GM12865 (cell line): ENCODE measurements at regions not wholly inside any gene's neighbourhood (a gene's known extent, or its start where the extent isn't known, plus 50 kb on each side); places are given as distances from the start of the nearest gene placed in this dataset.

ENCODE experiments used
- DNase-seq: peaks from one replicate; pipeline ENCODE4 v3.0.0; 2010; ENCODE audit warnings: low read depth
- H3K4me3 ChIP-seq: 2 replicates; pipeline ENCODE4 v1.5.1; 2011; ENCODE audit warnings: mild to moderate bottlenecking, low read depth, low read length, control low read depth
- CTCF ChIP-seq: IDR thresholded peaks from 2 replicates; pipeline ENCODE4 v1.5.1; 2011; ENCODE audit warnings: low read length, control low read depth, low read depth, inconsistent platforms; ENCODE audit not compliant: insufficient read depth; ENCODE audit errors: missing control alignments

DNA sequence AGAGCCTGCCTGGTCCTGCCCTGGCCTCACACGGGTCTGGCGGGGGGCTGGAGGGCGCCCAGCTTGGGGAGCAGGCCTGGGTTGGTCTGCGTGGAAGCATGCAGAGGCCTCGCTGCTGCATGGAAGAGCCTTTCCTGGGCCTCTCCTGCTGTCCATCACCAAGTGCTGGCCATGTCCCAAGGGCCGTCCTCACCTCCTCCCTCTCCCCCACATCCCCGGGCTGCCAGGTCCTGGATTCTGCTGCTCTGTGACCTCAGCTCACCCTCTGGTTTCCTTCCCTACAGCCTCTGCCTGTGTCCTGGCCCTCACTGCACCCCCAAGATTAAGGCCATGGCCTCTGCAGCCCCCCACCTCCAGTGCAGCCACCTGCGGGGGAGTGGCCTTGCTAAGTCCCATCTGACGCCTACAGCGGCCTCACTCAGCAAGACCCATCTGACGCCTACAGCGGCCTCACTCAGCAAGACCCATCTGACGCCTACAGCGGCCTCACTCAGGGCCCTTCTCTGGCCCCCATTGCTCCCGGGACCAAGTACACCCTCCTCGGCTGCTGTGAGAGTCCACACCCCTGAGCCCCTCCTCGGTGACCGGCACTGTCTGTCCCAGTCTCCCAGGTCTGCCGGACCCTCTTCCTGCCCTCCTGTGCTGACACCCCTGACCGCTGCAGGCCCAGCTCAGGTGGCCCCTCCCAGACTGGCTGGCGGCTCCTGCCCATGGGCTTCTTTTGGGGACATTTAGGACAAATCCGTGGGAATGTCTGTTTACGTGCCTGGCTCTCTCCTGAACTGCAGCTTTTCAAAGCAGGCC is 119.5 kb upstream of the B3GAT1 start:
- DNase-seq = no peak

GRCh38 chr11:134530636-134531326 is 118.7 kb upstream of the B3GAT1 start:
- H3K4me3 ChIP-seq = no peak overlapping the region
- TF ChIP-seq CTCF = no peak

More for the DNA sequence above, 119.5 kb upstream of the B3GAT1 start:
- no peak for TF ChIP-seq CTCF
- H3K4me3 ChIP-seq = no peak overlapping the region

DNA sequence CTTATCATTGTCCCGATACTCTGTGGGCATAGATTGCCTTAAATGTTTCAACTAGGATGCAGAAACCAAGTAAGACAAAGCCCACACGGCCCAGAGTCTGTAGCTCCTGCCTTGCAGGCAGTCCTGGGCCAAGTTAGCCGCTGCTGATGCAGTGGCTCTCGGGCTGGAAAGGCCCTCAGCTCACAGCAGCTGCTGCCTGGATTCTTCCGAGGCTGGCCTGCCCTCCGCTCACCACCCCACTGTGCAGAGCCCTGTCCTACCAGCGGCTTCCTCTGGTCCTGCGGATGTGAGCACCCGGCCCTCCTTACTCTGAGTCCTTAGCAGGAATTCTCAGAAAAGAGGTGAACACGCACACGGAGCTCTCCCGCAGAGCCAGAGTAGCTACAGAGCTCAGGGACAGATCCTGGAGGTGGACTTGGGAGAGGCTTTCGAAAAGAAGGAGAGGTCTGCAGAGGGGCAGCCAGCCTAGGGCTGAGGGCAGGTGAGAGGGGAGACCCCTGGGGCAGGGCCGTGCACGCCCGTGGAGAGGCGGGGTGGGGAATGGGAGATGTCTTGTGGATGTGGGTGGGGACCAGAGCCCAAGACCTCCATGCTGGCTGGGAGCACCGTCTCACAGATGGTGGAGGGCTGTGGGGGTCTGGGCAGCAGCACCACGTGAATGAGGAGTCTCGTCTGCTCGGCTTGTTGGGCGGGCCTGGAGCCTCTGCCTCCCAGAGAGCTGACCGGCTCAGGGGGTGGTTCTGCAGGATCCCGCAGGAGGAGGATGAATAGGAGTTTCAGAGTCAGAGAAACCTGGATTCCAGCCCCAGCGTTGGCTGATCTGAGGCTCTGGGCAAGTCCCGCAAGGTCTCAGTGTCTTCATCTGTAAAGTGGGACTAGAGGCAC is 117.4 kb upstream of the B3GAT1 start:
- no peak for DNase-seq
- TF ChIP-seq CTCF = no peak
- no peak overlapping the region for H3K4me3 ChIP-seq

More at GRCh38 chr11:134530636-134531326, 118.7 kb upstream of the B3GAT1 start:
- no peak for DNase-seq

- TF ChIP-seq CTCF = no peak
- H3K4me3 ChIP-seq = no peak overlapping the region
- no peak for DNase-seq
Measured at GRCh38 chr11:134528453-134528852, 116.4 kb upstream of the B3GAT1 start.

GRCh38 chr11:134527382-134528243 is 115.6 kb upstream of the B3GAT1 start:
- no peak for TF ChIP-seq CTCF
- DNase-seq = no peak
- no peak overlapping the region for H3K4me3 ChIP-seq
